HEK293T (cell line): ENCODE measurements at regions not wholly inside any gene's neighbourhood (a gene's known extent, or its start where the extent isn't known, plus 50 kb on each side); places are given as distances from the start of the nearest gene placed in this dataset.

Experiments
- BHLHE40 ChIP-seq: fragments of 450-650 bp; IDR thresholded peaks from 2 replicates; pipeline ENCODE4 v1.6.1; 2016; ENCODE audit warnings: mild to moderate bottlenecking, moderate library complexity, borderline replicate concordance
- SP1 ChIP-seq: fragments of 450-650 bp; IDR thresholded peaks from 2 replicates; pipeline ENCODE4 v1.6.1; 2017
- TARDBP ChIP-seq: fragments of 450-650 bp; IDR thresholded peaks from 2 replicates; pipeline ENCODE4 v1.6.1; 2016

DNA sequence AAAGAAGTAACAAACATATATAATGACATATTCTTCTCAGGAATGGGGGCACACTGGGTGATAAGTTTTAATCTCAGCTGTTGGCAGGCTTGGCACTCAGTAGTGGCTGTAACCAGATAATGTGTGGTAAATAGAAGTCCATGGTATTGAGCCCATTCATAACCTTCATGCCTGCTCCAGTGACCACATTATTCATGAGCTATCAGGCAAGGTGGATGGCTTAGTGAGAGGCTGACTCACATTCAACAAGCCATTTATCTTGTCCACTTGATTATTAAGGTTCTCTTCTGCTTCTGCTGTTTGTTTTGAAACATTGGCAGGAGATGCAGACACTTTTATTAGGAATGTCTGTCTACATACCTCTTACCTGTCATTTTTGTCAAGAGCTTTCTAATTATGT is 950.4 kb upstream of the LRFN5 start:
- TF ChIP-seq SP1 (no peak), TARDBP (no peak), BHLHE40 (no peak)
